ENCODE measurements at regions not wholly inside any gene's neighbourhood (a gene's known extent, or its start where the extent isn't known, plus 50 kb on each side); places are given as distances from the start of the nearest gene placed in this dataset.

DNA sequence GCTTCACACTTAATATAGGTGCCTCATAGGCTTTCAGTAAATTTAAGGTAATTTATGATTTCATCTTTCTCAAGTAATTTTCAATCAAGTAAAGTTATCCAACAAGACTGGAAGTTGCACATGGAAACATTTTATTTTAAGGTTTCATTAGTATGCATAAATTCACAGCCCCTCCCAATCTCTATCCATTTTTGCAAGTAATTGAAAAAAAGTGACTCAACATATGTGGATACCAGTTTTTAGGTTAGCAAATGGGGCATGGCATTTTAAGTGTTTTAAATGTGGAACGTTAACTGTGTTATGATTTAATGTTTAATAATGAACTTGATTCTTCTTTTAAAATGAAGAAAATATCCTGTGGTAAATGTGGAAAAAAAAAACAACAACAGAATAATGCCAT, 532.8 kb downstream of the FOXG1 start:
- H3K4me1 ChIP-seq, result no peaks in the 10 kb centered on the region
- WGBS, 3 donors, result 73 to 92% (median 79%) methylated on average over 1 of the region's 1 CpG
- H3K36me3 ChIP-seq (ENCODE audit: insufficient read depth in 1 of 2, low read depth in 1 of 2), result no peaks in the 10 kb centered on the region
- H3K4me3 ChIP-seq, result no peak overlapping the region
- DNase-seq (no peak), ATAC-seq (no peak)
- no peak for TF ChIP-seq CTCF (IDR thresholded peaks at IDR 0.05)
- no peaks in the 10 kb centered on the region for H3K9me3 ChIP-seq
- intact Hi-C loops (cut with DNase I), result loop anchor here in 1 of 2 donors (5.0 kb wide), 1 partner anchor 347 kb away; no protein-coding TSS in a partner anchor
- no peaks in the 10 kb centered on the region for H3K27me3 ChIP-seq (ENCODE audit: insufficient read depth in 3 of 3, low read length in 2 of 3)
- no peak overlapping the region for H3K27ac ChIP-seq

GRCh38 chr14:29301571-29301970, 535.0 kb downstream of the FOXG1 start:
- Histone ChIP-seq H3K27ac (no peak overlapping the region), H3K4me1 (no peaks in the 10 kb centered on the region), H3K27me3 (ENCODE audit: insufficient read depth in 3 of 3, low read length in 2 of 3) (no peaks in the 10 kb centered on the region), H3K9me3 (no peaks in the 10 kb centered on the region), H3K36me3 (ENCODE audit: insufficient read depth in 1 of 2, low read depth in 1 of 2) (no peaks in the 10 kb centered on the region), H3K4me3 (no peak overlapping the region)
- intact Hi-C loops (cut with DNase I), result no loop called here
- DNase-seq (no peak), ATAC-seq (no peak)
- TF ChIP-seq CTCF (IDR thresholded peaks at IDR 0.05), result no peak

DNA sequence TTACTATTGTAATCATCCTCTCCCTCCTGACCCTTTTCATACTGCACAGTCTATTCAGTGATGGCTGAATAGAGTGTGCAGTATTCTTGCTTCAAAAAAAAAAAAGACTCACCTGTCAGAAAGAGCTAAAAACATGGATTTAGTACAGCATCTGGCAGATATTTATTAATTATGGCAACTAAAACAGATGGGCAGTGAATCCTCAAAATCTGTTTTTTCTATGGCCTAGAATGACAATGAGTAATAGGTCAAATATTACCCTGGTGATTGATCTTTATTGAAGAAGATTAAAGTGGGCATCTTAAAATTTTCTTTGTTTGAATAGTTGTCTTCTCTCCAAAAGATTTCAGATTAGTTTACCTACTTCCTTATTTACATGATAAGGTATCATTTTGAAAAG, 543.6 kb downstream of the FOXG1 start:
- no peak for TF ChIP-seq CTCF (IDR thresholded peaks at IDR 0.05)
- Histone ChIP-seq H3K4me3 (no peak overlapping the region), H3K36me3 (ENCODE audit: insufficient read depth in 1 of 2, low read depth in 1 of 2) (no peaks in the 10 kb centered on the region), H3K27ac (no peak overlapping the region), H3K9me3 (no peaks in the 10 kb centered on the region), H3K27me3 (ENCODE audit: insufficient read depth in 3 of 3, low read length in 2 of 3) (no peaks in the 10 kb centered on the region), H3K4me1 (no peaks in the 10 kb centered on the region)
- DNase-seq (no peak), ATAC-seq (no peak)
- intact Hi-C loops (cut with DNase I), result no loop called here

DNA sequence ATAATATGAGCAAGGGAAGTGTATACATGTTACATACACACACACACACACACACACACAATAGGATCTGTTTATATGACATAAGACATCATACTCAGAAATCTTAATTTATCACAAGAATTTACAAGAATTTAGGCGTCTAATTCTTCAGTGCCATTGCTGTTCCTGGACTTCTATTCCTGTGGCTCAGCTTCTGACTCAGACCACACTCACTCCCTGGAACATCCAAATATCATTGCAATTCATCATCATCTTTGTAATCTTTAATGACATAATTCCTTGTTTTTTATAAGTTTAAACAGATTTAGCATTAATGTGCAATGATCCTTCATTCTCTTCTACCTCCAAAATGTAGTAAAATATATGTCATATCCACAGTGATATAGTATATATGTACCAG, 544.2 kb downstream of the FOXG1 start:
- intact Hi-C loops (cut with DNase I), result no loop called here
- H3K27ac ChIP-seq, result no peak overlapping the region
- TF ChIP-seq CTCF (IDR thresholded peaks at IDR 0.05), result no peak
- H3K27me3 ChIP-seq (ENCODE audit: insufficient read depth in 3 of 3, low read length in 2 of 3), result no peaks in the 10 kb centered on the region
- WGBS, 3 donors, result 70 to 91% (median 77%) methylated on average over 1 of the region's 1 CpG
- DNase-seq (no peak), ATAC-seq (no peak)
- H3K4me1 ChIP-seq, result no peaks in the 10 kb centered on the region
- no peaks in the 10 kb centered on the region for H3K36me3 ChIP-seq (ENCODE audit: insufficient read depth in 1 of 2, low read depth in 1 of 2)
- no peaks in the 10 kb centered on the region for H3K9me3 ChIP-seq
- H3K4me3 ChIP-seq, result no peak overlapping the region

GRCh38 chr14:29311983-29312382, 545.4 kb downstream of the FOXG1 start:
- no peak for TF ChIP-seq CTCF (IDR thresholded peaks at IDR 0.05)
- DNase-seq (no peak), ATAC-seq (no peak)
- intact Hi-C loops (cut with DNase I), result no loop called here
- Histone ChIP-seq H3K4me1 (no peaks in the 10 kb centered on the region), H3K27ac (no peak overlapping the region), H3K36me3 (ENCODE audit: insufficient read depth in 1 of 2, low read depth in 1 of 2) (no peaks in the 10 kb centered on the region), H3K27me3 (ENCODE audit: insufficient read depth in 3 of 3, low read length in 2 of 3) (no peaks in the 10 kb centered on the region), H3K9me3 (no peaks in the 10 kb centered on the region), H3K4me3 (no peak overlapping the region)
- 43 to 46% (median 46%) methylated on average over 2 of the region's 2 CpGs for WGBS, 3 donors

Data from psoas muscle (tissue), 7 donors.